ENCODE measurements at regions not wholly inside any gene's neighbourhood (a gene's known extent, or its start where the extent isn't known, plus 50 kb on each side); places are given as distances from the start of the nearest gene placed in this dataset.
"Not testable (repeated sequence)": the region's sequence is repeated elsewhere in the genome, so short reads cannot be mapped to it uniquely, and the experiment has no call there.

GRCh38 chr13:24983094-24983493 is 112.8 kb upstream of the PABPC3 start:
- no peaks in the 10 kb centered on the region for H3K9me3 ChIP-seq
- H3K4me1 ChIP-seq = no peaks in the 10 kb centered on the region
- no peak for DNase-seq
- 82 to 90% methylated on average over 8 of the region's 8 CpGs for WGBS, 2 donors
- no peak overlapping the region for H3K4me3 ChIP-seq (replicated peaks in 1 of 3)
- H3K27me3 ChIP-seq = no peaks in the 10 kb centered on the region
- TF ChIP-seq, protein P1, sequence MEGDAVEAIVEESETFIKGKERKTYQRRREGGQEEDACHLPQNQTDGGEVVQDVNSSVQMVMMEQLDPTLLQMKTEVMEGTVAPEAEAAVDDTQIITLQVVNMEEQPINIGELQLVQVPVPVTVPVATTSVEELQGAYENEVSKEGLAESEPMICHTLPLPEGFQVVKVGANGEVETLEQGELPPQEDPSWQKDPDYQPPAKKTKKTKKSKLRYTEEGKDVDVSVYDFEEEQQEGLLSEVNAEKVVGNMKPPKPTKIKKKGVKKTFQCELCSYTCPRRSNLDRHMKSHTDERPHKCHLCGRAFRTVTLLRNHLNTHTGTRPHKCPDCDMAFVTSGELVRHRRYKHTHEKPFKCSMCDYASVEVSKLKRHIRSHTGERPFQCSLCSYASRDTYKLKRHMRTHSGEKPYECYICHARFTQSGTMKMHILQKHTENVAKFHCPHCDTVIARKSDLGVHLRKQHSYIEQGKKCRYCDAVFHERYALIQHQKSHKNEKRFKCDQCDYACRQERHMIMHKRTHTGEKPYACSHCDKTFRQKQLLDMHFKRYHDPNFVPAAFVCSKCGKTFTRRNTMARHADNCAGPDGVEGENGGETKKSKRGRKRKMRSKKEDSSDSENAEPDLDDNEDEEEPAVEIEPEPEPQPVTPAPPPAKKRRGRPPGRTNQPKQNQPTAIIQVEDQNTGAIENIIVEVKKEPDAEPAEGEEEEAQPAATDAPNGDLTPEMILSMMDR (IDR thresholded peaks at IDR 0.05) = no peak
- no peak for TF ChIP-seq POLR2A (IDR thresholded peaks at IDR 0.05)
- intact Hi-C loops (cut with DNase I) = no loop called here
- no peak overlapping the region for H3K27ac ChIP-seq
- H3K36me3 ChIP-seq = no peaks in the 10 kb centered on the region

- no peak overlapping the region for H3K4me3 ChIP-seq (replicated peaks in 1 of 3)
- TF ChIP-seq, protein P1 (IDR thresholded peaks at IDR 0.05) = no peak
- no peak for TF ChIP-seq POLR2A (IDR thresholded peaks at IDR 0.05)
- no peak for DNase-seq
- no peaks in the 10 kb centered on the region for H3K36me3 ChIP-seq
- 73 to 80% methylated on average over 5 of the region's 5 CpGs for WGBS, 2 donors
- no peaks in the 10 kb centered on the region for H3K27me3 ChIP-seq
- no peaks in the 10 kb centered on the region for H3K4me1 ChIP-seq
- no peak overlapping the region for H3K27ac ChIP-seq
- intact Hi-C loops (cut with DNase I) = no loop called here
- H3K9me3 ChIP-seq = no peaks in the 10 kb centered on the region
These were observed 111.8 kb upstream of the PABPC3 start for GRCh38 chr13:24984134-24984533.

DNA sequence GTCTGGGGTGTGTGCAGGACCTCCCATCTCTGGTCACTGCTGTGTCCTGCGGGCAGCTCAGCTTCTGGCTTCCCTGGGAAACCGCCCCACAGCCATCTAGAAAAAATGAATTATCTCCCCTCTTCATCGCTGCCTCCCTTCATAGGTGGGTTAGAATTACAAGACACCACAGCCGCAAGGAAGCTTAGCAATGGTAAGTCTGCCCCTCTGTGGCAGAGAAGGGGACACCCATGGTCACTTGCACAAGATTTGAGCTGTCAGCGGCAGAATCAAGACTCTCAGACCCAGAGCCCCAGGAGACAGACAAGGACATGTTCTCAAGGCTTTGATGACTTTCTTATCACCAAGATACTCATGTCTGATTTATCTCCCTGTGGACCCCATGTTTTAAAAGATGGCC is 110.8 kb upstream of the PABPC3 start:
- H3K4me1 ChIP-seq = no peaks in the 10 kb centered on the region
- H3K4me3 ChIP-seq (replicated peaks in 1 of 3) = no peak overlapping the region
- DNase-seq = no peak
- 76 to 78% methylated on average over 5 of the region's 5 CpGs for WGBS, 2 donors
- H3K27me3 ChIP-seq = no peaks in the 10 kb centered on the region
- TF ChIP-seq, protein P1 (IDR thresholded peaks at IDR 0.05) = no peak
- TF ChIP-seq POLR2A (IDR thresholded peaks at IDR 0.05) = no peak
- no peaks in the 10 kb centered on the region for H3K36me3 ChIP-seq
- intact Hi-C loops (cut with DNase I) = no loop called here
- no peaks in the 10 kb centered on the region for H3K9me3 ChIP-seq
- no peak overlapping the region for H3K27ac ChIP-seq

DNA sequence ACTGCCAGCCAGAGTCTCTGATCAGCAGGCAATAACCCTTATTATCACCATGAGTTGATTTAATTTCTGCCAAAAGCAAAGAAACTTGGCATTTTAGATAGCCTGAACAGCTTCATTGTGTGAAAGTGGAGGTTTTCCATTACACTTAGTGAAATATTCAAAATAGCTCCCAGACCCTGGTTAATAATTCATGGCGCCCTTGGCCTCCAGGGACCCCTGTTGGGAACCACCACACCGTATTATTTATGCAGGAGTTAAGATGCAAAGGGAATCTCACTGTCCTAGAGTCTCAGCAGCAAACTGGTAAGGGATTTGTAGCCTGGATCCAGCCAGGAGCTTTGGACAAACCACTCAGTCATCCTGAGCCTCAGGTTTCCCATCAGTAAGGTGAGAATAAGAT is 110.0 kb upstream of the PABPC3 start:
- no peaks in the 10 kb centered on the region for H3K36me3 ChIP-seq
- no peaks in the 10 kb centered on the region for H3K9me3 ChIP-seq
- no peaks in the 10 kb centered on the region for H3K4me1 ChIP-seq
- H3K4me3 ChIP-seq (replicated peaks in 1 of 3) = no peak overlapping the region
- TF ChIP-seq, protein P1 (IDR thresholded peaks at IDR 0.05) = no peak
- no peak for TF ChIP-seq POLR2A (IDR thresholded peaks at IDR 0.05)
- WGBS, 2 donors = 61 to 65% methylated on average over 2 of the region's 2 CpGs
- no peaks in the 10 kb centered on the region for H3K27me3 ChIP-seq
- no peak for DNase-seq
- no peak overlapping the region for H3K27ac ChIP-seq
- intact Hi-C loops (cut with DNase I) = no loop called here

DNA sequence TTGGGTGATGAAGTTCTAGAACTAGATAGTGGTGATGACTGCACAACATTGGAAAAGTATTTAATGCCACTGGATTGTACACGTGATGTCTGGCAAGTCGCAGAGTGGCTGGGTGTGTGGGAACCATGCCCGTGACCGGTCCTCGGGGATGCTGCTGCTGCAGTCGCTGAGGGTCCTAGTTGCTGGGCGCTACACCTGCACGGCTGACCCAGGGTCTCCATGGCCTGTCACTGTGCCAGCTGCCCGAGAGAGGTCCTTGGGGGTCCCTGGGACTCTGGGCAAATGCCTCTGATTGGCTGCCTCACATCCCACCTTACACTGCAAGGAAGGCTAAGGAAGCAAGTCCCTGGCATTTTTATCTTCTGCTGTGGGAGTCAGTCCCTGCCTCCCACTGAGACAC is 109.1 kb upstream of the PABPC3 start:
- H3K9me3 ChIP-seq = no peaks in the 10 kb centered on the region
- H3K36me3 ChIP-seq = no peaks in the 10 kb centered on the region
- H3K4me3 ChIP-seq (replicated peaks in 1 of 3) = no peak overlapping the region
- no peaks in the 10 kb centered on the region for H3K4me1 ChIP-seq
- no peak overlapping the region for H3K27ac ChIP-seq
- no peaks in the 10 kb centered on the region for H3K27me3 ChIP-seq
- WGBS, 2 donors = 70 to 80% methylated on average over 3 to 8 of the region's 9 CpGs
- no peak for TF ChIP-seq POLR2A (IDR thresholded peaks at IDR 0.05)
- no peak for DNase-seq
- intact Hi-C loops (cut with DNase I) = no loop called here

DNA sequence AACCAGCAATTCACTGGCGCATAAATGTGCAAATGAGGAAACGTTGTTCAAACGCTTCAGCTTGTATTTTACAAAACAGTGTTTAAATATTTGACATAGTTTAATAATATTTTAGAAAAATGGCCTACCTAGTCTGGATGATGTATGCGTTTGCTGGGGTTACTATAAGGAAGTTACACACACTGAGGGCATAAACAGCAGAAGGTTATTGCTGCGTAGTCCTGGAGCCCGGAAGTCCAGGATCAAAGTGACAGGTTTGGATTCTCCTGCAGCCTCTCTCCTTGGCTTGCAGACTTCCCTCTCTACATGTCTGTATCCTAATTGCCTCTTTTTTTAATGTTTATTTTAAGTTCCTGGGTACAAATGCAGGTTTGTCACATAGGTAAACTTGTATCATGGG is 106.0 kb upstream of the PABPC3 start:
- 60 to 64% methylated on average over 6 of the region's 6 CpGs for WGBS, 2 donors
- intact Hi-C loops (cut with DNase I); DNase-seq; H3K27me3 ChIP-seq; H3K36me3 ChIP-seq; H3K9me3 ChIP-seq; H3K4me1 ChIP-seq; H3K4me3 ChIP-seq (replicated peaks in 1 of 3); H3K27ac ChIP-seq: not testable (repeated sequence)

- H3K27ac ChIP-seq; H3K4me3 ChIP-seq (replicated peaks in 1 of 3); H3K27me3 ChIP-seq; H3K9me3 ChIP-seq; H3K36me3 ChIP-seq; H3K4me1 ChIP-seq; intact Hi-C loops (cut with DNase I); DNase-seq: not testable (repeated sequence)
- 83 to 86% methylated on average over 4 of the region's 4 CpGs for WGBS, 2 donors
These were observed 103.0 kb upstream of the PABPC3 start for GRCh38 chr13:24992946-24993345.
